ENCODE measurements at regions not wholly inside any gene's neighbourhood (a gene's known extent, or its start where the extent isn't known, plus 50 kb on each side); places are given as distances from the start of the nearest gene placed in this dataset.

DNA sequence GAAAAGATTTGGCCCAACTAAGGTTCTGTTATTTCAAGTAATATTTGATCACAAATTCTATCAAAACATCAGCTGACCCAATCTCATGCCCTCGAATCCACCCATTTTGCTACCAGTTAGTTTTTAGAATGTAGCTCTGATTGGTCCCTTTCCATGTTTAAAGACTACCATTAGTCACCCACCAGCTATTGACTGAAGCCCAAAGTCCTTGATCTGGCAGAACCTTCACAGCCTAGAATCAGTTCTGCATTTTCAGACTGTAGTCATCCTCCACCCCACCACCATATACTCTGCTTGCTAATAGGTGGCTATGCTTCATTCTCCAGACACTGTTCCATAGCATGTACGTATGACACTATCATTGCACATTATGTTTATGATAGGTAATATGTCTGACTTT lies 182.2 kb upstream of the TARS1 start:
- no peak for DNase-seq

DNA sequence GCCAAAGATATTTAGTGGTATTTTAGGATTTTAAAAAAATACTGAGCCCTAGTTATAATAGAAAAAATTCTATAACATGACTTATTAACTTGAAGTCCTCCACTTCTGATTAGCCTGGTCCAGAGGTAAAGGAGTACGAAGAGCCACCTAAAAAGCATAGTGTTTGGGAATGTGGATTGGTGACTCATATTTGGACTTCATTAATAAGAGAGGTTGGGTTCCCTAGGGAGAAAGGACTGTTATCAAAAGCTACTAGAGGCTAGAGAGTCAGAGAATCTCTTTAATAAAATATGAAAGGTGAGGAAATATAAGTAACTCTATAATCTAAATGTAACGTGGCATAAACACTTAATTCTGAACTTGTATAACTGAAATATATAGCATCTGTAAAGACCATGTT lies 180.7 kb upstream of the TARS1 start:
- DNase-seq: no peak

DNA sequence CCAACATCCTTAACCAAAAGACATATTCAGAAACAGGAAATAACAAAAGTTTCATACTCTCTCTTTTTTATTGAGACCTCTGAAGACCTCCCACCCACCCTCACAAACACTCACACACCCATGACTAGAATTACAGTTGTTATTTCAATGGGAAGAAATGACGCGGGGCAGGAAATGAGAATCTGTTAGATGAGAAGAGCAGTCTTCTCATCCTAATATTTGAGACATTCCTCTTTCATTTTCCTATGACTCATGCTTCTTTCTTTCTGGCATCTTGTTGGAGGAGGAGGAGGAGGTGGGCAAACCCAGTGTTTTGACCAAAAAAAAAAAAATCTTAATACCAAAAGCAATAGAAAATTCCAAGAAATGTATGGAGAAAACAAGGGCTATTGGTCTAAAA lies 179.5 kb upstream of the TARS1 start:
- DNase-seq: no peak

DNA sequence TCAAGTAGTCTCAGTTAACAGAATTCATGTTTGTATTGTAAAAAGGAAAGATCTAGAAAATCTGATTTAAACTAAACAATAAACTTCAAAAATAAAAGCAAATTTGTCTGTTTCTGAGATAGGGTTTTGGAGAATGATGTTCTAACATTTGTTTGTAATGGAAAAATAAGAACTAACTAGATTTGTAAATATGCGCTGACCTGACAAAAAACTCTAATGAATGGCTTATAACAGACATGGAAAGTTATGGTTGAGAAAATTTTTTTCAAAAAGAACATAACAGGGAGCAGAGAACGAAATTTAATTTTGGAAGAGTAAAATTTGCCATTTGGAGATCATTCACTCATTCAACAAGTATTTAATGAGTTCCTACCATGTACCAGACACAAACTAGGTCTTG lies 179.0 kb upstream of the TARS1 start:
- DNase-seq: no peak

DNA sequence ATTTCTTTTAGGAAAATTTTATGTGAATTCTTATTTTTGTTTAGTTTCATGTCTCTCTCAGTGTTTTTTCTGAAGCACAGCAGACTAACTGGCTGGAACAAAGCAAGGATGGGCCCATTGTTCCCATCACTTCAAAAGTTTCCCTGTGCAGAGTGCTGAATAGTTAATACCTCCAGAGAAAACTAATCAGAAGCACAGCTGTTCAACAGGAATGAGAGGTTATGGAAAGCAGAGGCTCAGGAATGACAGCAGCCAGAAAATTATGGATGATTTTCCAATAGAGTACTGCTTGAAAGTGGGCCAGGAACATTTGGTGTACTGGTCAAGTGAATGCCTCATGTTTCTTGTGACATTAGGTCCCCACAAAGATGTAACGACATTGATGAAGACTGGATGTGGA lies 173.0 kb upstream of the TARS1 start:
- no peak for DNase-seq

DNA sequence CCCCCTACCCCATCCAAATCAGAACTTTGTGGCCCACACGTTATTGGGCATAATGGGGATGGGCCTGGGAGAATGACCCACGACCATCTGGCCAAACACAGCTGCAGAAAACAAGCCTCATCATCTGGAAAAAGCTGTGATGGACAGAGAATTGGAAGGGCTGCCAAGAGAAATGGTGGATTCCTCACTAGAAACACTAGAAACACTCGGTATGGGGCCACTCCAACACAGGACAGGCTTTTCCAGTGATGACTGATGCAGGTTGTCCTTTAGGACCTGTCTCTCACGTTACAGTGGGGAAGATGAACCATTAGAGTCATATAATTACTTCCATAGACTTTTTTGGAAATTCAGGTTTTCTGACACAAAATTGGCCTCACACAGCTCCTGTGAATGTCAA lies 172.4 kb upstream of the TARS1 start:
- DNase-seq: no peak

DNA sequence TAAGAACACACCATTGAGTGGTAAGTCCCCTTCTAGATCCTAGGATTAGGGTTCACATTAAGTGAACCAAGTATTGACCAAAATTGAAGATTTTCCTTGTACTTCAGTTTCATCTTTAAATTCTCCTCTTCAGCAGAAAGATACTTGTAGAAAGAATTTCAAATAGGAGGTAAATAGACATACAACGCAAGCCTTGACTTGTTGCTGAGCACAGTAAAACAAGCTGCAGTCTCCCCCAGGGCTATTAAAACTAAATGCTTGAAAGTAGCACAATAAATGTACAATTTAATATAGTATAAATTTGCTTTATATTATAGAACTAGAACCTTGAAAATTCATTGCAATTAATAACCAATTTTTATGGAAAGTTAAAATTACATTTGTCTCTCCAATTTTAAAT lies 170.1 kb upstream of the TARS1 start:
- no peak for DNase-seq

DNA sequence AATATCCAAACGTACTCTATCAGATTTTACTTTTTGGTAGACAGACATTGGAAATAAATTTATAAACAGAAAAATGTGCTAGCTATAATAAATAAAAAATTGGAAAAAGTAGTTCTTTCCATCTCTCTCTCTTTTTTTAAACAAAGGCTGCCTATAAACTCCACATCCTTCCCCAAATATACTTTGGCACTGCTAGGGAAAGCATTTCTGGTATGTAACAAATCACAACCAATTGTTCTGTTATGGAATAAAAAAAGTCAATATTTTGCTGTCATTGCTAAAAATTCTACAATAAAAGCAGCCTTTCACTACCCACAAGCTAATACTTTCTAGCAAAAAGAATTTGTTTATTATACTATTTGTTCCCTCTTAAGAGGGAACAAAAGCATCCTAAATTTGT lies 169.2 kb upstream of the TARS1 start:
- DNase-seq: no peak

DNA sequence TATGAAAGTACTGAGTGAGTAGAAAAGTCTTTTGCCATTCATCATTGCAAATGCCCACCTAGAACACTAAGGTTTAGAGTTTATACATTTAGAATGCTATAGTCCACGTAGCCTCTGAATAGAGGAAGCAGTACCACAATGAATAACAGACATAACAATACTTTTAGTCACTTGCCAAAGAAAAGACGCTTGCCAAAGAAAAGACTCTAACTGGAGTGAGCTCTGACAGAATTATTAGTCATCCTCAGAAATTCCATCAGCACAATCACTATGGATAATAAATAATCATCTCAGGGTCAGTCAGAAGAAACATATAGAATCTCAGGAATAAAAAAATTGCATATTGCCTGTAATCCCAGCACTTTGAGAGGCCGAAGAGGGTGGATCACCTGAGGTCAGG lies 168.5 kb upstream of the TARS1 start:
- DNase-seq: no peak

DNA sequence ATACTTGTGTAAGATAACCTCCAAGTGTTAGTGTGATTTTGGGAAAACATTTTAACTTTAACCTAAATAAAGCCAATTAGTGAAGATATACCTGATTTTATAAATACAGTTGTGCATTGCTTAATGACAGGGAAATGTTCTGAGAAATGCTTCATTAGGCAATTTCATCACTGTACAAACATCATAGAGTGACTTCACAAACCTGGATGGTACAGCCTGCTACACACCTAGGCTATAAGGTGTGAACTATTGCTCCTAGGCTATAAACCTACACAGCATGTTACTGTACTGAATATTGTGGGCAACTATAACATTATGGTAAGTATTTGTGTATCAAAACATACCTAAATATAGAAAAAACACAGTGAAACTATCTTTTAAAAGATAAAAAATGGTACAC lies 166.8 kb upstream of the TARS1 start:
- no peak for DNase-seq

DNA sequence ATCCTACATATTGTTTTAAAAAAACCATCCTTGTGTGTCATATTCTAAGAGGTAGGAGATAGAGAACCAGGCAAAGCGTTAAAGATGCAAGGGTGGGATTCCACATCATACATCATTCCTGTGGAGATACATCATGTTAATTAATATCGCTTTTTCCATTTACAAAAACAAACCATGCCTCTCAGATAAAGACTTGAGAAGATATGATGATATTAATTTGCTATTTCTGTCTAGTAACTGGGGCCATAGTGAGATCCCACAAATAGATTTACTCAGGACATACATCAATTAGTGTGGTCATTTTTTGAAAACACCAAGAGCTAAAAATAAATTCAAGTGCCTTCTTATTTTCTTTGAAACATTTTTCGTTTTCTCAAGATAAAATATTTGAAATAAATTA lies 165.4 kb upstream of the TARS1 start:
- DNase-seq: no peak

DNA sequence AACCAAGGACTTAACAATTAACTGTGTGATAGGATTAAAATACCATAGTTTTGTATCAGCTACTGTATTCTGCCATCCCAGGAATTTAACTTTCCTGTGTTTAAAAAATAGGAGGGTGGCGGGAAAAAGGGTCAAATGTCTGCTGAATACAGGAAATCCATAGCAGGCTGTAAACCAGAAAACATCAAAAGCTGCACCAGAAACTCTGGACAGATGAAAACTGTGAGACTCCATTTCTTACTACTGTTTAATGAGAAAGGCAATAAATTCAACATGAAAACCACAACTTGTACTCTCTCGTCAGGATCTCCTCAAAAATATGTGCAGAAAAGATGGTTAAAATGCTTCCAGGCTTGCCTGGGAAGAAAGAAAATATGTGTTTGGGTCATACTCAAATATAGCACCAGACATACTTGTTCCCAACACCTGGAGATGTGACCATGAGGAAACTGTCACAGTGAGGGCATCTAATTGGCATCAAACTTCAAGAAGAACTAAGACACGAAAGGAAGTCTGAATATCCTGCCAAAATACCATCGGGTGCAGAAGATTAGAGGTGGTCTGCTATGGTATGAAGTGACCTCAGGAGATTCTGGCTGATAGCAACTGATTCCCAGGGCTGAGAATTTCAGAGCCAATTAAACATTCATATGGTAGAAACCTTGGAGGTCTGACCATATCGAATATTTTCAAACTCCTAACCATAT lies 164.7 kb upstream of the TARS1 start:
- DNase-seq: no peak

DNA sequence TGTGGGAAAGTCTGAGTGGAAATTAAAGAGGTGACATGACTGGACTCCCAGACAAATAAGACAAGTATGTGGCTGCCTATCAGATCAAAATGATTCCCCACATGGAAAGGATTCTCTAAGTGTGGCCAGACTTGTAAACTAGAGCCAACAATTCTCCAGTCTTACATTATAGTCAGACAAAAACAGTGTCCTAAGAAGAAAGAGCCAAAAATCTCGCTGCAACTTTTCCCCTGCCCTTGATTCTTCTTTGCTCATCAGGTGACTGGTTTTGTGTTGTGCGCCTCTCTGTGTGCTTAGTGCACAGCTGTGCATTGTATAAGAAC lies 164.2 kb upstream of the TARS1 start:
- DNase-seq: no peak

DNA sequence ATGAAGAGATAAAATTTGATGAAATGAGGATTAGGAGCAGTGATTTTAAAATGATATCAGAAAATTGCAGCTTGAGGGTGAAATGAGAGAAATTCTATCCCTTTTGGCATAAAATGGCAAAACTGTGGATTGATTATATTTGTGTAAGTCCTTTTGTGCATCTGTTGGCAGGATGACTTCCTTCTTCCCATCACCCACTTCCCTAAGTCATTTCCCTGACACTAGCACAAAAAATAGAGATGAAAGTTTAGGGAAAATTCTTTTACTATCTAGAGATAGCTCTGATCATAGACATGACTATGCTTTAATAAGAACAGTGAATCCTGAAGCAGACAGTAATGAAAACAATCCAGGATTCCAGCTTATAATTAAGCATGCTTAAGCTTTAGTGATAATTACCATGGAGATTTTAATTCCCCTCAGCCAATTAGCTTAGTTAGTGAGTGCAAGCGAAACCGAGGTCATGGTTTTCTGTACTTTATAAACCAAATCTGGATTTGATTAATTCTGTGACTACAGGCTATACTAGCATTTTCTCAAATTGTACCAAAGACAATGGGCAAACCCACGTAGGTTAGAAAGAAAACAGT lies 163.6 kb upstream of the TARS1 start:
- no peak for DNase-seq

DNA sequence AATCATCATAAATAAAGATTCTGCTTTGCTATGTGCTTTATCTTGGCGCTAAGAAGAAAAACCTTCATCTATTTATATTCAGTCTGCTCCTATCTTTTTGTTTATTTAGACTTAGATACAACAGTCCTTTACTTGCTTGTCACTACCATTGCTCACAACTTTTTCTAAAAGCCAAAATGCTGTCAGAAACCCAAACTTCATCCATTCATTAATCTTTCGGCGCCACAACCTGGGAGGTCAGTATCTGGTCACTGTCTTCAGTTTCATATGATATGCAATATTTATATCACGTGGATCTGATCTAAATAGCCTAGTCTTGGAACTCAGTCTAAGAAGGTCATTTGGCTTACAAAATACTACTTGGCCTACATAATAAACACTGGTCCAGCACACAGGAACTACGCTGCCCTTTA lies 159.3 kb upstream of the TARS1 start:
- no peak for DNase-seq

DNA sequence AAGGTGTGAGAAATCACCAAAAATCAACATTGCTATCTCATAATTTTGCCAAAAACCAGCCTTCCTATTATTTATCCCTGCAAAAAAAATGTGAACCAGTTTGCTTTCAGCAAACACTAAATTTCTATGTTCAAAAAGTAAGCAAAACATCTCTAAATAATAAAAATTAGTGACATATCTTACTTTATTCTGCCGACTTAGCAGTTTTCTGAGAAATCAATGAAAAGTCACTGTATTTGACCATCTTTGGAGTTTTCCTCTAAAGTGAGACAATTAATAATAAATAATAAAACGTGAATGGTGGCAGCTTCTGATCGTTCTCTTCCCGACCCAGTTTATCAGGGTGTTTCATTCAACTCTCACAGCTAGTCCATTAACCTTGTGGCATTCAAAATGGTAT lies 158.6 kb upstream of the TARS1 start:
- no peak for DNase-seq

DNA sequence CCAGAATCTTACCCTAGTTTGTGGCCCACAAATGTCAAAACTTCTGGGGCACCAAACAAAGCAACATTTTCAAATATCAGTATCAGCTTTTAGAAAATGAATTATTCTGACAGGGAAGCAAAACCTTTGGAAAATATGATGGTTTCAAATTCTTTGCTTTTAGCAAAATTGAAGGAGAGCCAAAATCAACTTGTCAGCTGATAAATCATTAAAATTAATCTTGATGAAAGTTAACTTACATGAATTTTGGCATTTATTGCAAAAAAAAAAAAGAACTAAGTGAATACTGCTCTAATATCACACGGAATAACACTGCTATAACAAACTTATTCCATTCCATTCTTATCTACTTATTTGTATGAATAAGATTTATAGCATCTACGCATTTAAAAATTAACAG lies 158.1 kb upstream of the TARS1 start:
- no peak for DNase-seq

DNA sequence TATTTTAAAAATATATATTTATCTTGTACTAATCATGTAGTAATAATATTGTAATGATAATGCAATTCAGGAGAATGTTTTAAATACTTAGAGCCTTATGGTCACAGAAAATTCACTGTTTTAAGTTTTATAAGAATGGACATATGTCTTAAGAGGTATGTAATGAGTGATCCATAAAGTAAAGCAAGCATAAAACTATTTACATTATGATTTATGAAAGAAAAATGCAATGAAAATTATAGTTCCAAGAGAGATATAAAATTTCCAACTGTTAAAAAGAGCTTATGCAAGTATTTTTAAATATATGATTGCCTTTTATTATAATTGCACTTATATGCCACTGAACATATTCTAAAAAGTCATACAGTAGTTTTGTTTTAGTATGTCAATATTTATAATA lies 157.5 kb upstream of the TARS1 start:
- DNase-seq: no peak

DNA sequence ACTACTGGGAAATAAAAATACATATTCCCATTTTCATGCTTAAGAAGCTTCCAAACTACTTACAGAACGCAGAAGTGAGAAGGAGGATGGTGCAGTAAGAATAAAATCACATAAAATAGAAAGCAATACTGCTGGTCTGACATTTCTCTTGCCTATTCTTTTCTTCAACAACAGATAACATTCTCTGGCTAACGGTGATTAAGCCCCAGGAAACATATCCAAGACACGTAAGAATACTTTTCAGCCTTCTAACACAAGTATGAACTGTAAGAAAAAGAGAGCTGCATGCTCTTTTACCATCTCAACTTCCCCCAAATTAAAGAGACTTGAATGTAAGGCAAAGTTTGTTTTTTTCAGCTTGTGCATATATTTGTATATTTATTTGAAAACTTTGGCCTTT lies 156.1 kb upstream of the TARS1 start:
- DNase-seq: no peak

DNA sequence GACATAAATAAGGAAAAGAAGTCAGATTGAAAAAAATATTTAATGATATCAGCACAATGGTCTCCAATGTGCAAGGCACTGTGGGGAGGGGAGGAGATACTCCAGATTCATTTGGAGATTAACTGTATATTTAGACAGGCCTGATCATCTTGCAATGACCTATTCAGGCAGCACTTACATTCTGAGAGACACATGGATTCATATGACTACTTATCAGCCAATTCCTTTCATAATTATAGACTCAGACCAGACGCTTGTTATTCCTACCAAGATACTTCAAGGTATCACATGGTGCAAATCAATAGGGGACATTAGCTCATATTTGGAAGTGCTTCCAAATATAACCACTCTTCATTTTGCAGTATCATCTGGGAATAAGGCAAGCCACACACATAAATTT lies 153.5 kb upstream of the TARS1 start:
- DNase-seq: no peak

DNA sequence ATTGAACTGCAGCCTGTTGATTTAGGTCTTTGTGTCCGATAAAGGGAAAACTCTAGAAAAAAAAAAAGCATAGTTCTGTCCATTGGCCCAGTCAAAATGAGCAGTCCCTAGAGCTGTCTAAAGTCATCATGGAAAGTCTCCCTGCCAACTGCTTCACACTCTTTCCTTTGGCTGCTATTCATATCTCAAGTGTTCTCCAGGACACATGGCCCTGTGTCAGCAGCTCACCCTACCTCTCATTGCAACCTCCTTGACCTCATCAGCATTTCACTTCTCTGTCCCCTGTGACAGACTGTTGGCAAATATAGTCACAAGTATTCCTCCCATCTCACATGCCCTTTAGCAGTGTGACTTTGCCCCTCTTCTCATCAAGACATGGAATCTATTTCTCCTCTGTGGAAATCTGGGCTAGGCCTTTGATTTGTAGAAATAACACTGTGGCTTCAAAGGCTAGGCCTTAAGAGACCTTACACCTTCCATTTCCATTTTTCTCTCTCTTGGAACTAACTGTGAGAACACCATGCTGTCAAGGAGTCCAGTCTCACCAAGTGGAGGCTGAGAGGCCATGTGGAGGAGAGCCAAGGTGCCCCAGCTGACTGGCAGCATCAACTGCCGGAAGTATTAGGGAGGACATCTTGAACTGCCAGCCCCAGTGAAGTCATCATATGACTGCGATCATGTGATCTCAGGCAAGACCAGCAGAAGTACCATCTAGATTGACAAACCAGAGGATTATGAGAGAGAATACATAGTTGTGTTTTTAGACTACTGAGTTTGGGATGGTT lies 149.4 kb upstream of the TARS1 start:
- no peak for DNase-seq

DNA sequence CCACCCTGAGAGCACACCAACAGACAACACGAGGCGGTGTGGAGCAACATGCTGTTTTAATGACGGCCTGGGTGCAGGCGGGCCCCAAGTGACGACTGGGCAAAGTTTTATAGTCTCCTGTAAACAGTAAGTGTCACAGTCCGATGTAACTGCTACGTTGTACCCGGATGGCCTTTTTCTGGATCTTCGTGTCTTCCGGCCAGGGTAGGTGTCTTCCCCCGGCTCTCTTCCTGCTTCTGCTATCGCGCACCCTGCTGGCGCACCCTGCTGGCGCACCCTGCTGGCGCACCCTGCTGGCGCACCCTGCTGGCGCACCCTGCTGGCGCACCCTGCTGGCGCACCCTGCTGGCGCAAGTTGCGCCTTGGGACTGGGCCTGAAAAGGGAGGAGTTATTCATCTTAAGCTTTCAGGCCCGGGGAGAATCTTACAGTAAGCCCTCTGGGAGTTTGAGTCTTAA lies 143.0 kb upstream of the TARS1 start:
- no peak for DNase-seq

DNA sequence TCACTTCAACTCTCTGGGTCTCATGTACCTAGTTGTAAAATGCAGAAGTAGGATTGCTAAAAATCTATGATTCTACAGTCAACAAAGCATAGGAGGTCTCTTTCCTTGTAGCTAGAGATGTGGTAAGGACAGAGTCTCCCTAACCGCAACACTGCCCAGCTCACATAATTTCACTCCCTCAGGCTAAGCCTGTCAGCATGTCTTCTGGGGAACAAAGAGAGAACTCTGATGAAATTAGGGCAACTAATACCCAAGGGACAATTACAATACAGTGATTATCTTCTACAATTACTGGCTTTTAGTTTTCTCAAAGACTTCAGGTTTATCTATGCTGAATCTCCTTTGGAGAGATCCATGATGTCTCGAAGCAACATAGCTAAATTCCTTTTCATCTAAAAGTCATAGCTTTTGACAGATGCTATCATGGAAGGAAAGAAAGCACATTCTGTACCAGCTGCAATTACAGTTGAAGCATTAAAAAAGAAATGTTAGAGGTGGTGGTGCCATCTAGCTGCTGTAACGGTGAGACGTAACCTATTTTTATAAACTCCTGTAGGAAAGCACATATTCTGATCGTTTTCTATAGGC lies 141.1 kb upstream of the TARS1 start:
- DNase-seq: peak; percentile 22

DNA sequence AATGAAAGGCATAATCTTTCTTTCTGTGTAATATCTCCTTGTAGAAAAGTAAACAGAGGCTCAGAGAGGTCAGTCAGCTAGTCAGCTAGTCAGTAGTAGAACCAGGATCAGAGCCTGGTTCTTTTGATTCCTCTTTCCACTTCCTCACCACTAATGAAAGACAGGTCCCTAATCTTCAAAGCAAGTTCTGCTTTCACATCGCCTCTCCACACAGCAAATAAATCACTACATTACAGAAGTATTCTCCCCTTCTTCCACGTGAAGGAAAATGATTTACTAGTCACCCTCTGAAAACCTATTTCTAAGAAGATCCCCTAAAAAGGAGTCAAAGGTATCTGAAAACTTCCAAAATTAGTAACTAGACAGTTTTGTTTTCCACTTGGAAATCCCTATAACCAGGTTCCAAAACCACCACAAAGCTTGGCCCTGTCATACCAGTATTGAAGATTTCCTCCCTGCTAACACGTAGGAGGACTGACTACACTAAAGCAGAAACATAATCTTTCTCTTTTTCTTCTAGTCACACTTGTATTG lies 140.5 kb upstream of the TARS1 start:
- DNase-seq: peak; percentile 44

Measured in GDM1 (cell line).